Keratinocyte (primary cell): ENCODE measurements at regions not wholly inside any gene's neighbourhood (a gene's known extent, or its start where the extent isn't known, plus 50 kb on each side); places are given as distances from the start of the nearest gene placed in this dataset.

Experiments used
- DNase-seq: peaks from one replicate; pipeline ENCODE4 v3.0.0-alpha.2; 2011; ENCODE audit warnings: low read depth, missing footprints, low spot score
- FAIRE-seq: peaks from 2 replicates; lab custom pipeline; 2011; peaks lifted over from hg19 to GRCh38; lab: Jason Lieb, UNC
- H2AFZ ChIP-seq: 2 replicates; pipeline ENCODE4 v1.6.0; 2012; ENCODE audit warnings: low read length, control low read depth, inconsistent platforms; ENCODE audit not compliant: control insufficient read depth
- H3K27ac ChIP-seq: 2 replicates; pipeline ENCODE4 v1.5.1; 2011; ENCODE audit warnings: low read length; ENCODE audit not compliant: control insufficient read depth, insufficient read depth
- H3K27me3 ChIP-seq: 3 replicates; pipeline ENCODE4 v1.6.0; 2011; ENCODE audit warnings: low read length; ENCODE audit not compliant: control insufficient read depth, insufficient read depth; ENCODE audit errors: extremely low read depth
- H3K36me3 ChIP-seq, 2 experiments: 2 replicates in 1 of 2; 3 replicates in 1 of 2; pipeline ENCODE4 v1.5.1; 2011; ENCODE audit warnings: low read length in 2 of 2, mild to moderate bottlenecking in 1 of 2; ENCODE audit not compliant: control insufficient read depth in 2 of 2, insufficient read depth in 2 of 2; ENCODE audit errors: extremely low read depth in 1 of 2
- H3K4me1 ChIP-seq: 3 replicates; pipeline ENCODE4 v1.5.1; 2011; ENCODE audit warnings: low read length; ENCODE audit not compliant: control insufficient read depth, insufficient read depth; ENCODE audit errors: extremely low read depth
- H3K4me2 ChIP-seq: 3 replicates; pipeline ENCODE4 v1.6.0; 2011; ENCODE audit warnings: low read depth, low read length; ENCODE audit not compliant: control insufficient read depth, insufficient read depth; ENCODE audit errors: extremely low read depth
- H3K4me3 ChIP-seq, 3 experiments: fragments of 200-600 bp in 1 of 3; sonication (generic) in 1 of 3; 2 replicates in 2 of 3; 3 replicates in 1 of 3; pipeline ENCODE4 v1.5.1; 2011 to 2016; ENCODE audit warnings: low read length in 3 of 3, mild to moderate bottlenecking in 3 of 3, control low read depth in 2 of 3, inconsistent platforms in 1 of 3, low read depth in 1 of 3, mixed read lengths in 1 of 3, mixed run types in 1 of 3, moderate library complexity in 1 of 3; ENCODE audit not compliant: control insufficient read depth in 2 of 3, insufficient read depth in 2 of 3; ENCODE audit errors: extremely low read depth in 1 of 3
- H3K79me2 ChIP-seq: 2 replicates; pipeline ENCODE4 v1.6.0; 2012; ENCODE audit warnings: low read length; ENCODE audit not compliant: control insufficient read depth, insufficient read depth
- H3K9ac ChIP-seq: 3 replicates; pipeline ENCODE4 v1.6.0; 2011; ENCODE audit warnings: low read length; ENCODE audit not compliant: control insufficient read depth, insufficient read depth; ENCODE audit errors: extremely low read depth
- H3K9me1 ChIP-seq: 3 replicates; pipeline ENCODE4 v1.6.0; 2011; ENCODE audit warnings: low read length; ENCODE audit not compliant: control insufficient read depth, insufficient read depth; ENCODE audit errors: extremely low read depth
- H3K9me3 ChIP-seq: 2 replicates; pipeline ENCODE4 v1.5.1; 2012; ENCODE audit warnings: low read depth, low read length; ENCODE audit not compliant: control insufficient read depth
- H4K20me1 ChIP-seq: 3 replicates; pipeline ENCODE4 v1.6.0; 2011; ENCODE audit warnings: low read length; ENCODE audit not compliant: control insufficient read depth, insufficient read depth; ENCODE audit errors: extremely low read depth
- CTCF ChIP-seq, 3 experiments: IDR thresholded peaks in 1 of 3; conservative IDR thresholded peaks in 1 of 3; optimal IDR thresholded peaks in 1 of 3; 2 replicates in 2 of 3; 3 replicates in 1 of 3; pipeline versions ENCODE3 to v1.5.1; 2011; ENCODE audit warnings: low read length in 3 of 3, mild to moderate bottlenecking in 3 of 3, moderate library complexity in 2 of 3, control low read depth in 1 of 3, inconsistent platforms in 1 of 3; ENCODE audit not compliant: insufficient read depth in 2 of 3; ENCODE audit errors: extremely low read depth in 1 of 3
- EZH2 ChIP-seq: IDR thresholded peaks from one replicate; pipeline ENCODE4 v1.6.1; 2012; ENCODE audit warnings: inconsistent platforms, mild to moderate bottlenecking, low read length, moderate library complexity
- dilution Hi-C: fragments of 300-500 bp; cut with MboI; formaldehyde crosslinking; loops from one replicate; pipeline ENCODE4 v1.7.0; 2020; ENCODE audit warnings: low sequenced_read_pairs; ENCODE audit not compliant: extremely low pct_ligation_motif_present

DNA sequence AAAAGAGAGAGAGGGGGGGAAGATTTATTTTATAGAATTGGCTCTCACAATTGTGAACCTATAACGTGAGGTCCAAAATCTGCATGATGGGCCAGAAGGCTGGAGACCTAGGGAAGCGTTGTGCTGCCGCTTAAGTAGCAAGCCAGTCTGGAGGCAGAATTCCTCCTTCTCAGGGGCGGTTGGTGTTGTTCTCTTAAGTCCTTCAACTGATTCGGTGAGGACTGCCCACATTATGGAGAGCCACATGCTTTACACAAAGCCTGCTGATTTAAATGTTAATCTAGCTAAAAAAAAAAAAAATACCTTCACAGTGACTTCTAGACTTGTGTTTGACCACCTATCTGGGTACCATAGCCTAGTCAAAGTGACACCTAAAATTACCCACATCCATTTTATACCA is 64.2 kb upstream of the CKS2 start:
- Histone ChIP-seq H3K4me1 (peaks cover 3% of the 10 kb centered on the region), H3K27ac (no peak overlapping the region), H3K9me1 (no peaks in the 10 kb centered on the region), H2AFZ (no peak overlapping the region), H3K9ac (no peak overlapping the region), H4K20me1 (no peaks in the 10 kb centered on the region), H3K27me3 (no peaks in the 10 kb centered on the region), H3K79me2 (no peaks in the 10 kb centered on the region), H3K36me3 (no peaks in the 10 kb centered on the region), H3K4me2 (no peak overlapping the region), H3K4me3 (no peak overlapping the region), H3K9me3 (no peaks in the 10 kb centered on the region)
- no peak for FAIRE-seq
- dilution Hi-C loops, result no loop called here
- no peak for DNase-seq
- TF ChIP-seq CTCF (optimal IDR thresholded peaks at IDR 0.05 in 1 of 3, IDR thresholded peaks at IDR 0.05 in 1 of 3, conservative IDR thresholded peaks at IDR 0.05 in 1 of 3; ENCODE audit: extremely low read depth in 1 of 3, insufficient read depth in 2 of 3, low read length in 3 of 3) (no peak), EZH2 (no peak)

DNA sequence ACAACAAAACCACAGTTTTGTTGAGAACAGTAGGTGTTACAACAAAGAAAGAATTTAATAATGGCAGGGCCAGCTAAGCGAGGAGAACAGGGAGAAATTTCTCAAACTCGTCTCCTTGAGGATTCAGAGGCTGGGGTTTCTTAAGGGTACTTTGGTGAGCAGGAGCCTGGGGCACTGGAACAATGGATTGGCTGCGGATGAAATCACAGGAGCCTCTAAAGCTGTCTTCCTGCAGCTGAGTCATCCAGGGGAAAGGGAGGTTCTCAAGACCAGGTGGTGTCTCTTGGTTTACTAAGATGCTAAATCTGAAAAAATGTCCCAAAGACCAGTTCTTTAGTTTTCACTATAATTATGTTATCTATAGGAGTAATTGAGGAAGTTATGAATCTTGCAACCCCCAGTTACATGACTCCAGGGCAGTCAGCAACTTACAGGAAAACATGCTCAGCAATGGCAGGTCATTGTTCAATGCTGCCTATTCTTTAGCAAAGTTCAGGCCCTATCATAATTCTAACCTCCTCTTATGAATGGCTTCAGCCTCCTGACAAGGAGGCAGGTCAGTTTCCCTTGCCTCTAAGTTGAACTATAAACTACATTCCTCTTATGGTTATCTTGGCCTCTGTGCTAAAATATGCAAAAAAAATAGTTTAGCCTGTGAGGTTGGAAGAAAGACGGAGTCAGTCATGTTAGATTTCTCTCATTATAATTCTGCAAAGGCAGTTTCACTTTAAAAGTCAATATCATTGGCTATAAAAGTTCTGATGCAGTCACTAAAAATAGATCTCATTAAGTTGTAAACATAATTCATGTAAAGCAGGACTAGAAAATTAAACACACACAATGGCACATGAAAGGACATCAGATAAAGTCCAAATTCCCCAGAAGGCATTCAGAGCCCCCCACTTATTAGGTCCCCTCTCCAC is 63.3 kb upstream of the CKS2 start:
- Histone ChIP-seq H3K36me3 (no peaks in the 10 kb centered on the region), H3K9me1 (no peaks in the 10 kb centered on the region), H3K9ac (no peak overlapping the region), H2AFZ (no peak overlapping the region), H4K20me1 (no peaks in the 10 kb centered on the region), H3K27ac (no peak overlapping the region), H3K4me1 (peaks cover 3% of the 10 kb centered on the region), H3K27me3 (no peaks in the 10 kb centered on the region), H3K79me2 (no peaks in the 10 kb centered on the region), H3K9me3 (no peaks in the 10 kb centered on the region), H3K4me2 (no peak overlapping the region), H3K4me3 (no peak overlapping the region)
- FAIRE-seq, result no peak
- dilution Hi-C loops, result no loop called here
- TF ChIP-seq CTCF (optimal IDR thresholded peaks at IDR 0.05 in 1 of 3, IDR thresholded peaks at IDR 0.05 in 1 of 3, conservative IDR thresholded peaks at IDR 0.05 in 1 of 3; ENCODE audit: extremely low read depth in 1 of 3, insufficient read depth in 2 of 3, low read length in 3 of 3) (no peak), EZH2 (no peak)
- peak; percentile 2 for DNase-seq
